ENCODE measurements at regions not wholly inside any gene's neighbourhood (a gene's known extent, or its start where the extent isn't known, plus 50 kb on each side); places are given as distances from the start of the nearest gene placed in this dataset.

- no peak for TF ChIP-seq CTCF (optimal IDR thresholded peaks at IDR 0.05 in 1 of 3, IDR thresholded peaks at IDR 0.05 in 1 of 3, conservative IDR thresholded peaks at IDR 0.05 in 1 of 3; ENCODE audit: extremely low read depth in 1 of 3, insufficient read depth in 2 of 3, low read length in 3 of 3)
- no peak for TF ChIP-seq EZH2 (IDR thresholded peaks at IDR 0.05; ENCODE audit: low read length)
These were observed 268.4 kb downstream of the ELAVL2 start for GRCh38 chr9:23557689-23558088.
